Astrocyte of the spinal cord (primary cell): ENCODE measurements at regions not wholly inside any gene's neighbourhood (a gene's known extent, or its start where the extent isn't known, plus 50 kb on each side); places are given as distances from the start of the nearest gene placed in this dataset.

Source experiments
- DNase-seq: peaks from one replicate; pipeline ENCODE4 v3.0.0; 2011; ENCODE audit warnings: low read depth, low spot score
- H3K4me3 ChIP-seq: 2 replicates; pipeline ENCODE4 v1.5.1; 2011; ENCODE audit warnings: low read depth, mild to moderate bottlenecking, low read length, moderate library complexity
- in situ Hi-C: cut with HindIII; loops from 2 replicates; pipeline ENCODE4 v1.10.0; 2017; ENCODE audit warnings: low sequenced_read_pairs
- TF ChIP-seq, protein P1 (sequence below): IDR thresholded peaks from 2 replicates; pipeline ENCODE4 v1.5.1; 2012; ENCODE audit warnings: low read depth, mild to moderate bottlenecking, low read length, inconsistent platforms

DNA sequence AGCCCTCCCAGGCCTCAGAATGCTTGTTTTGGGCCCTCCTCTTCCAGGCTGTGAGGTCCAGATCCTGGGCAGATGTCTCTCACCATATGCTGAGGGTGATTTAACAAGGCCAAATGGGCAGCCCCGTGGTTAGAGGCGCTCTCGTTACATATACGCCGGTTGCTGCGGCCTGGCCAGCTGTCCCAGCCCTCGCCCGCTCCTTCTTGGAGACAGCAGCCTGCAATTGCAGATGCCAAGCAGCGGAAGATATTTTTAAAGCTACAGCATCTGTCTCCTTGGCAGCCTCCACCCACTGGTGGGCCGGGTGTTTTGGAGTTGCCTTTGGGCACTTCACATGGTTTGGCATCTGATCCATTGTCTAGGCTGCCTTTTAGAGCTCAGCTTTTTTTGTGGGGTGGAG is 178.8 kb upstream of the NFIA start:
- no peak overlapping the region for H3K4me3 ChIP-seq
- TF ChIP-seq, protein P1, sequence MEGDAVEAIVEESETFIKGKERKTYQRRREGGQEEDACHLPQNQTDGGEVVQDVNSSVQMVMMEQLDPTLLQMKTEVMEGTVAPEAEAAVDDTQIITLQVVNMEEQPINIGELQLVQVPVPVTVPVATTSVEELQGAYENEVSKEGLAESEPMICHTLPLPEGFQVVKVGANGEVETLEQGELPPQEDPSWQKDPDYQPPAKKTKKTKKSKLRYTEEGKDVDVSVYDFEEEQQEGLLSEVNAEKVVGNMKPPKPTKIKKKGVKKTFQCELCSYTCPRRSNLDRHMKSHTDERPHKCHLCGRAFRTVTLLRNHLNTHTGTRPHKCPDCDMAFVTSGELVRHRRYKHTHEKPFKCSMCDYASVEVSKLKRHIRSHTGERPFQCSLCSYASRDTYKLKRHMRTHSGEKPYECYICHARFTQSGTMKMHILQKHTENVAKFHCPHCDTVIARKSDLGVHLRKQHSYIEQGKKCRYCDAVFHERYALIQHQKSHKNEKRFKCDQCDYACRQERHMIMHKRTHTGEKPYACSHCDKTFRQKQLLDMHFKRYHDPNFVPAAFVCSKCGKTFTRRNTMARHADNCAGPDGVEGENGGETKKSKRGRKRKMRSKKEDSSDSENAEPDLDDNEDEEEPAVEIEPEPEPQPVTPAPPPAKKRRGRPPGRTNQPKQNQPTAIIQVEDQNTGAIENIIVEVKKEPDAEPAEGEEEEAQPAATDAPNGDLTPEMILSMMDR: no peak
- in situ Hi-C loops: no loop called here
- peak; percentile 49 for DNase-seq

GRCh38 chr1:60899464-60899863 is 182.9 kb upstream of the NFIA start:
- no peak overlapping the region for H3K4me3 ChIP-seq
- in situ Hi-C loops: no loop called here
- TF ChIP-seq, protein P1: no peak
- DNase-seq: no peak

- TF ChIP-seq, protein P1: no peak
- in situ Hi-C loops: no loop called here
- H3K4me3 ChIP-seq: no peak overlapping the region
- no peak for DNase-seq
Measured at GRCh38 chr1:60898987-60899386, 183.4 kb upstream of the NFIA start.

DNA sequence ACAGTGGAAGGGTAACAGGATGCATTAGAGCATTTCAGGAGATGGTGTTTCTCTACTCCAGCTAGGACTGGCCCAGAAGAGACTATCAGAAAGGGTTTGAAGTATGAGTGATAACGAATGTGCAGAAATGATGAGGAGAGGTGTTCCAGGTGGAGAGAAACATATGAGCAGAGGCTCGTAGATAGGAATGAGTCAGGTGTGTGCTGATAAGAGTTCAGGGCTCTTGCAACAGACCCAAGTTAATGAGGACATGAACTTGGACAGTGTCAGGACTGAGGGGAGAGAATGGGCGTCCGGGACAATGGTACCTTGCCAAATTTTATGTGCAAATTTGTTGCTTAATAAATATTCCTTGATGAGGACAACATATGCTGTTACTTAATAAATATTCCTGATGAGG is 183.9 kb upstream of the NFIA start:
- in situ Hi-C loops: no loop called here
- no peak overlapping the region for H3K4me3 ChIP-seq
- TF ChIP-seq, protein P1: no peak
- no peak for DNase-seq

DNA sequence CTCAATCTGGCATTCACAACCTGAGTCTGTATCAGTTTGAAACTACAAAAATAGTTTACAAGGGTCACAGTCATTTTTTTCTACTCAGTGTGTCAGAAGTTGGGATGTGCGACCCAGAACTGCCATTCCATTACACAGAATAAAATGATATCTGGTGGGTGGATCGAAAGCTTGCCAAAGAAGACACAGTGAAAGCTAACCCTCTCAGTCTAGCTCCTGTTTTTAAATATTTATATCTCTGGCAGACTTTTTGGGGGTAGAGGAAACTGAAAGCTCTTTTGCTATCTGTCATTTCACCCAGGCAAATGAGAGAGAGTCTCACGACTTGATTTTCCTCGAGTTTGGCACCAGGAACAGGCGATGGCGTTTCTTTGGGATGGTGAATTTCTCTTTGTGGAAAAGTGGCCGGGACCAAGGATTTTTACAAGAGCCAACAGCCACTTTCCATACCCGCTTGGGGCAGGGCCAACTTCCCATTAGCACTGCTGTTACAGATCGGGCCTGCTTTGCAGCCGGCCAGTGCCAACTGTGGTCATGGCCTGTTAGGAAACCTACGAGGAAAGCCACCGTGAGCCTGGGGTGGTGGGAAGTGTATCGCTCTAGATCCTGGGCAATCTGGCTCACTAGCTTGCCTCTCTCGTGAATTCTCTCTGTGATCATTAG is 185.5 kb upstream of the NFIA start:
- in situ Hi-C loops: no loop called here

GRCh38 chr1:60895701-60896100 is 186.7 kb upstream of the NFIA start:
- in situ Hi-C loops: no loop called here
- H3K4me3 ChIP-seq: no peak overlapping the region
- TF ChIP-seq, protein P1: no peak
- no peak for DNase-seq

More for the DNA sequence above, 185.5 kb upstream of the NFIA start:
- DNase-seq: no peak
- TF ChIP-seq, protein P1: no peak
- no peak overlapping the region for H3K4me3 ChIP-seq
